K562 (cell line): ENCODE measurements at regions not wholly inside any gene's neighbourhood (a gene's known extent, or its start where the extent isn't known, plus 50 kb on each side); places are given as distances from the start of the nearest gene placed in this dataset.

Source experiments
- BHLHE40 ChIP-seq: IDR thresholded peaks from 2 replicates; pipeline ENCODE4 v1.6.1; 2011; ENCODE audit warnings: low read length, improper control_type of control experiment
- EP300 ChIP-seq: IDR thresholded peaks from 2 replicates; pipeline ENCODE4 v1.6.1; 2012; ENCODE audit warnings: low read length, improper control_type of control experiment
- MEIS2 ChIP-seq: fragments of 450-650 bp; IDR thresholded peaks from 2 replicates; pipeline ENCODE4 v1.6.1; 2014; ENCODE audit warnings: mild to moderate bottlenecking; ENCODE audit not compliant: partially characterized antibody

- TF ChIP-seq MEIS2 (no peak), EP300 (no peak), BHLHE40 (no peak)
These were observed 154.8 kb upstream of the KCNQ5 start for GRCh38 chr6:72466971-72467566.
